ENCODE measurements at regions not wholly inside any gene's neighbourhood (a gene's known extent, or its start where the extent isn't known, plus 50 kb on each side); places are given as distances from the start of the nearest gene placed in this dataset.

DNA sequence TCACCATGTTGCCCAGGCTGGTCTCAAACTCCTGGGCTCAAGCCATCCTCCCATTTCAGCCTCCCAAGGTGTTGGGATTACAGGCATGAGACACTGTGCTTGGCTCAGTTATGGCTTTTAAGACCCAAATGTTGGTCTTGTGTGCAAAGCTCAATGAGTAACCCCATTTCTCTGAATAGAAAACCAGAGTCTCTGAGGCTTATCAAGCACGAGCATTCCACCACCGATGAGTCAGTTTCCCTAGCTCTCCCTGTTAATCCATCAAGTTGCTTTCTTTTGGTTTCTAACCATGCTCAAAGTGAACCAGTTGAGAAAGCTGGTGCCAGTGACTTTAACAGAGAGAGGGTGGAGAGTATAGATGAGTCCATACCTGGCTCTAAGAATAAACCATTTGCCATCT is 350.9 kb upstream of the ADGRL2 start:
- no peak for TF ChIP-seq POLR2A (IDR thresholded peaks at IDR 0.05)
- TF ChIP-seq, protein P1, sequence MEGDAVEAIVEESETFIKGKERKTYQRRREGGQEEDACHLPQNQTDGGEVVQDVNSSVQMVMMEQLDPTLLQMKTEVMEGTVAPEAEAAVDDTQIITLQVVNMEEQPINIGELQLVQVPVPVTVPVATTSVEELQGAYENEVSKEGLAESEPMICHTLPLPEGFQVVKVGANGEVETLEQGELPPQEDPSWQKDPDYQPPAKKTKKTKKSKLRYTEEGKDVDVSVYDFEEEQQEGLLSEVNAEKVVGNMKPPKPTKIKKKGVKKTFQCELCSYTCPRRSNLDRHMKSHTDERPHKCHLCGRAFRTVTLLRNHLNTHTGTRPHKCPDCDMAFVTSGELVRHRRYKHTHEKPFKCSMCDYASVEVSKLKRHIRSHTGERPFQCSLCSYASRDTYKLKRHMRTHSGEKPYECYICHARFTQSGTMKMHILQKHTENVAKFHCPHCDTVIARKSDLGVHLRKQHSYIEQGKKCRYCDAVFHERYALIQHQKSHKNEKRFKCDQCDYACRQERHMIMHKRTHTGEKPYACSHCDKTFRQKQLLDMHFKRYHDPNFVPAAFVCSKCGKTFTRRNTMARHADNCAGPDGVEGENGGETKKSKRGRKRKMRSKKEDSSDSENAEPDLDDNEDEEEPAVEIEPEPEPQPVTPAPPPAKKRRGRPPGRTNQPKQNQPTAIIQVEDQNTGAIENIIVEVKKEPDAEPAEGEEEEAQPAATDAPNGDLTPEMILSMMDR (IDR thresholded peaks at IDR 0.05 in 4 of 5, conservative IDR thresholded peaks at IDR 0.05 in 1 of 5): no peak
